ENCODE measurements at regions not wholly inside any gene's neighbourhood (a gene's known extent, or its start where the extent isn't known, plus 50 kb on each side); places are given as distances from the start of the nearest gene placed in this dataset.

DNA sequence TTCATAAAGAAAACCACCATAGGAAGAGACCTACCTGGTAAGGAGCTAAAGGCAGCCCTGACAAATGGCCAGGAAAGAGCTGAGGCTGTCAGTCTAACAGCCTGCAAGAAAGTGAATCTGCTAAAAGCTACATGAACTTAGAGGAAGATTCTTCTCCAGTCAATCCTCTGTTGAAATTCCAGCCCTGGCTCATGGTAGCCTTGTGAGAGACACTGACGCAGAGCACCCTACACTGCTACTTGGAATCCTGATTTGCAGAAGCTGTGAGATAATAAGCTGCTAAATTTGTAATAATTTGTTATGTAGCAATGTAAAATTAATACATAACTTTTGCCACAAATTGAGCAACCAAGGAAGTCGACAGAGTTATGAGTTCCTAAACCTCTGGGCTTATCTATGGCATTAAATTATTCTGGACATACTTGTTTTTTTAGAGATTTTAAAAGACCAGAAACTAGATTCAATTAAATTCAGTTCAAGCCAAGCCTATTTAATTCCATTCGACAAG lies 257.0 kb downstream of the ETNK1 start:
- no peak overlapping the region for H2BK120ac ChIP-seq (ENCODE audit: low read depth, low read length, poor library complexity, severe bottlenecking)
- no peak overlapping the region for H3K9ac ChIP-seq (ENCODE audit: extremely low read depth, insufficient read length, low read length)
- no peak overlapping the region for H2BK12ac ChIP-seq (ENCODE audit: insufficient read length, low read depth, low read length)
- Mint-ChIP-seq H3K36me3 (ENCODE audit: insufficient read depth in 1 of 3, low read depth in 3 of 3) (no peaks in the 10 kb centered on the region), H3K4me3 (no peak overlapping the region), H3K27ac (no peak overlapping the region), H3K27me3 (ENCODE audit: low read depth) (no peaks in the 10 kb centered on the region), H3K9me3 (no peaks in the 10 kb centered on the region), H3K4me1 (0 out of 4 replicates have a peak, but pooled peaks cover 0 to 4% of the 10 kb centered on the region in 2 experiments)
- H3K27me3 ChIP-seq (ENCODE audit: insufficient read depth, low read length): no peaks in the 10 kb centered on the region
- no peaks in the 10 kb centered on the region for H3K4me1 ChIP-seq (ENCODE audit: insufficient read depth, low read length)
- H3K79me1 ChIP-seq (ENCODE audit: insufficient read depth, low read depth, low read length, poor library complexity, severe bottlenecking): no peaks in the 10 kb centered on the region
- H3K23ac ChIP-seq (ENCODE audit: insufficient read length, low read depth, low read length): no peak overlapping the region
- H2AFZ ChIP-seq (ENCODE audit: low read length): no peak overlapping the region
- no peak overlapping the region for H3K27ac ChIP-seq (ENCODE audit: insufficient read length, low read depth, low read length)
- no peak overlapping the region for H3K4ac ChIP-seq (ENCODE audit: low read depth, low read length)
- H2BK15ac ChIP-seq (ENCODE audit: low read depth, low read length): no peak overlapping the region
- no peak overlapping the region for H4K8ac ChIP-seq (replicated peaks; ENCODE audit: insufficient read length, low read depth, low read length)
- no peak overlapping the region for H3K56ac ChIP-seq (ENCODE audit: insufficient read length, low read depth, low read length)
- no peak overlapping the region for H3K18ac ChIP-seq (ENCODE audit: insufficient read length, low read depth, low read length)
- no peaks in the 10 kb centered on the region for H4K20me1 ChIP-seq (ENCODE audit: control insufficient read depth, insufficient read depth, insufficient read length)
- H3K4me2 ChIP-seq (ENCODE audit: insufficient read depth, insufficient read length, low read length): no peak overlapping the region
- DNase-seq: no peak
- H3K79me2 ChIP-seq (ENCODE audit: insufficient read depth, low read length): no peaks in the 10 kb centered on the region
- no peak overlapping the region for H3K14ac ChIP-seq (ENCODE audit: insufficient read depth, low read length)
- TF ChIP-seq, protein P1, sequence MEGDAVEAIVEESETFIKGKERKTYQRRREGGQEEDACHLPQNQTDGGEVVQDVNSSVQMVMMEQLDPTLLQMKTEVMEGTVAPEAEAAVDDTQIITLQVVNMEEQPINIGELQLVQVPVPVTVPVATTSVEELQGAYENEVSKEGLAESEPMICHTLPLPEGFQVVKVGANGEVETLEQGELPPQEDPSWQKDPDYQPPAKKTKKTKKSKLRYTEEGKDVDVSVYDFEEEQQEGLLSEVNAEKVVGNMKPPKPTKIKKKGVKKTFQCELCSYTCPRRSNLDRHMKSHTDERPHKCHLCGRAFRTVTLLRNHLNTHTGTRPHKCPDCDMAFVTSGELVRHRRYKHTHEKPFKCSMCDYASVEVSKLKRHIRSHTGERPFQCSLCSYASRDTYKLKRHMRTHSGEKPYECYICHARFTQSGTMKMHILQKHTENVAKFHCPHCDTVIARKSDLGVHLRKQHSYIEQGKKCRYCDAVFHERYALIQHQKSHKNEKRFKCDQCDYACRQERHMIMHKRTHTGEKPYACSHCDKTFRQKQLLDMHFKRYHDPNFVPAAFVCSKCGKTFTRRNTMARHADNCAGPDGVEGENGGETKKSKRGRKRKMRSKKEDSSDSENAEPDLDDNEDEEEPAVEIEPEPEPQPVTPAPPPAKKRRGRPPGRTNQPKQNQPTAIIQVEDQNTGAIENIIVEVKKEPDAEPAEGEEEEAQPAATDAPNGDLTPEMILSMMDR (conservative IDR thresholded peaks at IDR 0.05): no peak
- no peak overlapping the region for H2AK5ac ChIP-seq (ENCODE audit: insufficient read length, low read length)
- H2BK5ac ChIP-seq (ENCODE audit: insufficient read length, low read length): no peak overlapping the region
- WGBS (ENCODE audit: extremely low coverage, insufficient read length, low lambda C conversion rate): no CpG with 5 or more reads among the region's 3 CpGs
- H3K23me2 ChIP-seq (ENCODE audit: insufficient read length, low read depth, low read length, poor library complexity, severe bottlenecking): no peaks in the 10 kb centered on the region
- H3K9me3 ChIP-seq (ENCODE audit: control insufficient read depth, low read depth, low read length): no peaks in the 10 kb centered on the region
- H2BK20ac ChIP-seq (ENCODE audit: low read depth, low read length, poor library complexity, severe bottlenecking): no peak overlapping the region
- no peak overlapping the region for H3T11ph ChIP-seq (ENCODE audit: low read length)
- no peak overlapping the region for H4K91ac ChIP-seq (ENCODE audit: insufficient read length, low read depth, low read length)
- no peak overlapping the region for H4K5ac ChIP-seq (ENCODE audit: insufficient read length, low read depth, low read length)
